ENCODE measurements at regions not wholly inside any gene's neighbourhood (a gene's known extent, or its start where the extent isn't known, plus 50 kb on each side); places are given as distances from the start of the nearest gene placed in this dataset.
"Not testable (repeated sequence)": the region's sequence is repeated elsewhere in the genome, so short reads cannot be mapped to it uniquely, and the experiment has no call there.

- DNase-seq, result no peak
Observed at GRCh38 chr9:108445431-108446071, 410.2 kb downstream of the ACTL7B start.

GRCh38 chr9:108444400-108445358 lies 411.1 kb downstream of the ACTL7B start:
- no peak for DNase-seq

- DNase-seq, result no peak
Observed at GRCh38 chr9:108443741-108444140, 412.0 kb downstream of the ACTL7B start.

- no peak for DNase-seq
Observed at GRCh38 chr9:108443019-108443633, 412.7 kb downstream of the ACTL7B start.

GRCh38 chr9:108442627-108443018 lies 413.2 kb downstream of the ACTL7B start:
- DNase-seq, result no peak

- no peak for DNase-seq
Observed at GRCh38 chr9:108441726-108442125, 414.1 kb downstream of the ACTL7B start.

GRCh38 chr9:108441251-108441650 lies 414.5 kb downstream of the ACTL7B start:
- no peak for DNase-seq

- no peak for DNase-seq
Observed at GRCh38 chr9:108439947-108440346, 415.8 kb downstream of the ACTL7B start.

GRCh38 chr9:108437656-108438055 lies 418.1 kb downstream of the ACTL7B start:
- DNase-seq, result no peak

GRCh38 chr9:108436448-108436847 lies 419.3 kb downstream of the ACTL7B start:
- DNase-seq, result no peak

- DNase-seq, result no peak
Observed at GRCh38 chr9:108434502-108434901, 421.3 kb downstream of the ACTL7B start.

- DNase-seq, result no peak
Observed at GRCh38 chr9:108434036-108434435, 421.8 kb downstream of the ACTL7B start.

GRCh38 chr9:108430655-108431054 lies 425.1 kb downstream of the ACTL7B start:
- no peak for DNase-seq

GRCh38 chr9:108427751-108428150 lies 428.0 kb downstream of the ACTL7B start:
- DNase-seq, result no peak

GRCh38 chr9:108426421-108426940 lies 429.3 kb downstream of the ACTL7B start:
- DNase-seq, result not testable (repeated sequence)

GRCh38 chr9:108423433-108423832 lies 432.4 kb downstream of the ACTL7B start:
- DNase-seq, result no peak

GRCh38 chr9:108419379-108419778 lies 436.4 kb downstream of the ACTL7B start:
- DNase-seq, result no peak

- DNase-seq, result no peak
Observed at GRCh38 chr9:108417726-108418125, 438.1 kb downstream of the ACTL7B start.

GRCh38 chr9:108417312-108417711 lies 438.5 kb downstream of the ACTL7B start:
- DNase-seq, result no peak

GRCh38 chr9:108416324-108416723 lies 439.5 kb downstream of the ACTL7B start:
- DNase-seq, result no peak

GRCh38 chr9:108413809-108414208 lies 442.0 kb downstream of the ACTL7B start:
- no peak for DNase-seq

GRCh38 chr9:108412755-108413154 lies 443.0 kb downstream of the ACTL7B start:
- no peak for DNase-seq
